Germinal center (tissue), 1 donor: ENCODE measurements at regions not wholly inside any gene's neighbourhood (a gene's known extent, or its start where the extent isn't known, plus 50 kb on each side); places are given as distances from the start of the nearest gene placed in this dataset.
"Not testable (repeated sequence)": the region's sequence is repeated elsewhere in the genome, so short reads cannot be mapped to it uniquely, and the experiment has no call there.

Source experiments
- DNase-seq: peaks from one replicate; pipeline ENCODE4 v3.0.0; 2012; ENCODE audit warnings: mixed read lengths, low spot score

- no peak for DNase-seq
Observed at GRCh38 chr21:15671188-15671587, 58.6 kb upstream of the USP25 start.

DNA sequence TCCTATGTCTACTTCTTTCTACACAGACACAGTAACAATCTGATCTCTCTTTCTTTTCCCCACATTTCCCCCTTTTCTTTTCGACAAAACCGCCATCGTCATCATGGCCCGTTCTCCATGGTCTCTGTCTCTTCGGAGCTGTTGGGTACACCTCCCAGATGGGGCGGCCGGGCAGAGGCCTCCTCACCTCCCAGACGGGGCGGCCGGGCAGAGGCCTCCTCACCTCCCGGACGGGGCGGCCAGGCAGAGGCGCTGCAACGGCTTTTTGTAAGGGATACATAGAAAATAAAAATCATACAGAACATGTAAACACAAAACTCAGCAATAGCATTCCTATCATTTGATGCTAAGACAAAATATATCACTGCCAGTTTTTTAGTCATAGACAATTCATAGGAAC lies 57.2 kb upstream of the USP25 start:
- DNase-seq: not testable (repeated sequence)

- no peak for DNase-seq
Observed at GRCh38 chr21:15676935-15677334, 52.8 kb upstream of the USP25 start.

DNA sequence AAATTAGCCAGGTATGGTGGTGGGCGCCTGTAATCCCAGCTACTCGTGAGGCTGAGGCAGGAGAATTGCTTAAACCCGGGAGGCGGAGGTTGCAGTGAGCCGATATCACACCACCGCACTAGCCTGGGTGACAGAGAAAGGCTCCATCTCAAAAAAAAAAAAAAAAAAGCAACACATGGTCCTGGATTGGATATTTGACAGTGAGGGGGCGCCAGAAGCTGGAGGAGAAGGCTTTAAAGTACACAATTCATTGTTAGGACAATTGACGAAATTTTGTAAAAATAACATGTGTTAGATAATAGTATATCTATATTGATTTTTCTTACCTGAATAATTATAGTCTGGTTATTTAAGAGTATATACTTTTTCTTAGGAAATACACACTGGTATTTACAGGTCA lies 50.2 kb upstream of the USP25 start:
- DNase-seq: no peak
